Panc1 (cell line): ENCODE measurements at regions not wholly inside any gene's neighbourhood (a gene's known extent, or its start where the extent isn't known, plus 50 kb on each side); places are given as distances from the start of the nearest gene placed in this dataset.

Source experiments
- ATAC-seq: fragments of 200-7000 bp; cut with Tn5 transposase; 2 replicates; pipeline ENCODE4 v1.9.1; 2020; ENCODE audit warnings: mild to moderate bottlenecking, moderate library complexity
- BruUV-seq: library from RNA; stranded (reverse); fragments of 400-500 nt; replicated peaks from 2 replicates; lab custom pipeline; 2021; lab: Mats Ljungman, UMichigan
- CTCF ChIA-PET: fragments of 300-600 bp; sonication (Branson Sonifier 250); formaldehyde crosslinking; loops from one replicate; lab custom pipeline; 2022; ENCODE audit warnings: antibody characterized with exemption; lab: Charles Lee
- POLR2A ChIA-PET: fragments of 300-600 bp; sonication (Branson Sonifier 250); formaldehyde crosslinking; loops from one replicate; lab custom pipeline; 2022; ENCODE audit warnings: antibody characterized with exemption; lab: Charles Lee
- DNase-seq: peaks from one replicate; pipeline ENCODE4 v3.0.0-alpha.2; 2010; ENCODE audit warnings: low read depth, low spot score
- H3K27ac ChIP-seq: 2 replicates; pipeline ENCODE4 v1.5.1; 2011; ENCODE audit warnings: mild to moderate bottlenecking, low read length, inconsistent platforms
- H3K27me3 ChIP-seq: fragments of 200-500 bp; sonication (Bioruptor generic); 2 replicates; pipeline ENCODE4 v1.6.0; 2014; ENCODE audit warnings: low read length, inconsistent platforms; ENCODE audit not compliant: control insufficient read depth, insufficient read depth
- H3K36me3 ChIP-seq: fragments of 200-500 bp; sonication (Bioruptor generic); 2 replicates; pipeline ENCODE4 v1.5.1; 2014; ENCODE audit warnings: inconsistent platforms, mild to moderate bottlenecking, low read length, moderate library complexity; ENCODE audit not compliant: control insufficient read depth, insufficient read depth
- H3K4me1 ChIP-seq: 2 replicates; pipeline ENCODE4 v1.5.1; 2011; ENCODE audit warnings: inconsistent platforms, mild to moderate bottlenecking, low read length, moderate library complexity; ENCODE audit not compliant: control insufficient read depth, insufficient read depth
- H3K4me3 ChIP-seq, 2 experiments: 2 replicates each; pipeline ENCODE4 v1.5.1; 2011 to 2012; ENCODE audit warnings: low read depth in 2 of 2, low read length in 2 of 2, mild to moderate bottlenecking in 2 of 2, inconsistent platforms in 1 of 2, moderate library complexity in 1 of 2
- H3K9me3 ChIP-seq: fragments of 200-500 bp; sonication (Bioruptor generic); 2 replicates; pipeline ENCODE4 v1.5.1; 2014; ENCODE audit warnings: low read depth, mild to moderate bottlenecking, inconsistent platforms, low read length, moderate library complexity; ENCODE audit not compliant: control insufficient read depth, insufficient read depth
- CTCF ChIP-seq: fragments of 450-650 bp; IDR thresholded peaks from 2 replicates; pipeline ENCODE4 v1.5.1; 2017; ENCODE audit warnings: mild to moderate bottlenecking
- POLR2AphosphoS5 ChIP-seq: IDR thresholded peaks from 2 replicates; pipeline ENCODE4 v1.6.1; 2012; ENCODE audit warnings: mild to moderate bottlenecking, low read depth, low read length, moderate library complexity
- REST ChIP-seq, 2 experiments: IDR thresholded peaks; 2 replicates each; pipeline ENCODE4 v1.6.1; 2011 to 2012; ENCODE audit warnings: low read depth in 2 of 2, control low read depth in 1 of 2, low read length in 1 of 2, mild to moderate bottlenecking in 1 of 2, moderate library complexity in 1 of 2; ENCODE audit not compliant: insufficient read depth in 1 of 2
- TCF7L2 ChIP-seq: IDR thresholded peaks from 2 replicates; pipeline ENCODE4 v1.6.1; 2011; ENCODE audit warnings: mild to moderate bottlenecking, low read depth, low read length, inconsistent platforms
- in situ Hi-C: cut with HindIII; loops from 2 replicates; pipeline ENCODE4 v1.10.0; 2016; ENCODE audit warnings: low sequenced_read_pairs, low pct_unique_long_range_greater_than_20kb
- intact Hi-C: fragments of 100-400 bp; cut with micrococcal nuclease; formaldehyde crosslinking; loops from one replicate; pipeline ENCODE4 v1.10.0; 2022; ENCODE audit not compliant: unreplicated experiment

- peak; percentile 27 for DNase-seq
- intact Hi-C loops (no loop called here), in situ Hi-C loops (no loop called here)
- H3K4me1 ChIP-seq: no peaks in the 10 kb centered on the region
- BruUV-seq: no TSS peak
- 0 out of 2 replicates have a peak, but pooled peaks have one; percentile 26 for ATAC-seq
- H3K27ac ChIP-seq: no peak overlapping the region
- H3K9me3 ChIP-seq: no peaks in the 10 kb centered on the region
- CTCF ChIA-PET: interaction anchor here (0.5 kb wide), 1 partner anchor 781 kb away, joined by 7 read pairs; no protein-coding TSS in a partner anchor
- H3K27me3 ChIP-seq: no peaks in the 10 kb centered on the region
- H3K36me3 ChIP-seq: no peaks in the 10 kb centered on the region
- POLR2A ChIA-PET: no interaction called here
- TF ChIP-seq REST (IDR thresholded peaks at IDR 0.05; ENCODE audit: insufficient read depth in 1 of 2, low read depth in 2 of 2, low read length in 1 of 2): no peak
- TF ChIP-seq CTCF: peak; percentile 25; the same call in 1 of the 2 replicates
- no peak overlapping the region for H3K4me3 ChIP-seq
Measured at GRCh38 chr18:77702686-77703085, 453.0 kb downstream of the GALR1 start.

GRCh38 chr18:77705301-77705700 is 455.7 kb downstream of the GALR1 start:
- H3K27me3 ChIP-seq: no peaks in the 10 kb centered on the region
- H3K4me3 ChIP-seq: no peak overlapping the region
- ATAC-seq (no peak), DNase-seq (no peak)
- H3K36me3 ChIP-seq: no peaks in the 10 kb centered on the region
- H3K9me3 ChIP-seq: no peaks in the 10 kb centered on the region
- POLR2A ChIA-PET: no interaction called here
- no peaks in the 10 kb centered on the region for H3K4me1 ChIP-seq
- intact Hi-C loops (no loop called here), in situ Hi-C loops (no loop called here)
- CTCF ChIA-PET: no interaction called here
- no peak for TF ChIP-seq POLR2AphosphoS5
- no peak for TF ChIP-seq CTCF
- TF ChIP-seq TCF7L2: no peak
- H3K27ac ChIP-seq: no peak overlapping the region
- BruUV-seq: no TSS peak
